GM12872 (cell line): ENCODE measurements at regions not wholly inside any gene's neighbourhood (a gene's known extent, or its start where the extent isn't known, plus 50 kb on each side); places are given as distances from the start of the nearest gene placed in this dataset.

Experiments
- CTCF ChIP-seq: IDR thresholded peaks from 3 replicates; pipeline ENCODE4 v1.5.1; 2011; ENCODE audit warnings: low read depth, mild to moderate bottlenecking, low read length, moderate library complexity; ENCODE audit not compliant: insufficient read depth

DNA sequence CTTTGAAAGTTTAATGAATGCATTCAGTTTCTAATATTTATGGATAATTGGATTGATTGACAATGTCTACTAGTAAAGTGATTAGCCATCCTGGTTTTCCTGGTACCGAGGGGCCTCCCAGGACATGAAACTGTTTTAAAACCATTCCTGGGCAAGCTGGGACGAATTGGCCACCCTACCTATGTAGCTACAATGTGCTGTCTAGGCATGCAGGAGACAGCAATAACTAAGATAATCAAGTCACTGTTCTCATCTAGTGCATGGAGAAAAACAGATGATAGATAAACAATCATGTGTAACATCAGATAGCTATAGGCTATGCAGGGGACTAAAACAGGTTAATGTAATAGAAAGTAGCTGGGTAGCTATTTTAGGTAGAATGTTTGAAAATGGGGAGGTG, 67.1 kb downstream of the PMAIP1 start:
- TF ChIP-seq CTCF, result no peak

DNA sequence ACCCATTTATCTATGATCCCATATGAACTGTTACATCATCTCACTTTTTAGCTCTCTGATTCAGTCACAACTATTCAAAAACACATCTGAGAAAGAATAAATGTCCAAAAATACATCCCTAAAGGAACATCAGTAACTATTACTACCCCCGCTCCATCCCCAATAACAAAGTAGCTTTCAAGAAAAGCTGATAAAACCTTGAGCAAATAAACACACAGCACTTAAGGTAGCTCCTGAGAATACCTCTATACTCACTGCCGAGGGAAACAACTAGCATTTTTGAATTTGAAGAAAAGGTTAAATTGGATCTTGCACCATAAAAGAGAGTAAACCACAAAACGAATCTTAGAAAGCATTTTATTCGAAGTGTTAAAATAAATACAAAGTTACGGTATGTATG, 63.4 kb downstream of the PMAIP1 start:
- no peak for TF ChIP-seq CTCF

DNA sequence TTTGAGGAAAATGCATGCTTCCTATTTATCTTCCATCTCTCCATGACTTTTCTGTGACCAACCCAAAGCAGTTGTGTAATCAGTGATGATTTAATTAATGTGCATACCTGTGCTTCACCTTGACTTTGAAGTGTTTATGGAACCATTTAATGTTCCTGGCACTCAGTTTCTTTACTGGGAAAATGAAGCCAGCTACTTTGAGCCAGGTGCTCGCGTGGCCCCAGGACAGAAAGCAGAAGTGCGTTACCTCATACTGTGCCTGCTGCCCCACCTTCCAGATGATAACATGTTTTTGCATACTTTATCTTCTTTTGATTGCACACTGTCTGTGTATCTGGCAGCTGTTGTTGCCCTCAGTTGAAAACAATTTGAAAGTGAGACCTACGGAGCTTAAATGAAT, 61.3 kb downstream of the PMAIP1 start:
- TF ChIP-seq CTCF, result no peak

- no peak for TF ChIP-seq CTCF
Observed at GRCh38 chr18:59960272-59960671, 60.5 kb downstream of the PMAIP1 start.

- TF ChIP-seq CTCF, result no peak
Observed at GRCh38 chr18:59959606-59960005, 59.8 kb downstream of the PMAIP1 start.

DNA sequence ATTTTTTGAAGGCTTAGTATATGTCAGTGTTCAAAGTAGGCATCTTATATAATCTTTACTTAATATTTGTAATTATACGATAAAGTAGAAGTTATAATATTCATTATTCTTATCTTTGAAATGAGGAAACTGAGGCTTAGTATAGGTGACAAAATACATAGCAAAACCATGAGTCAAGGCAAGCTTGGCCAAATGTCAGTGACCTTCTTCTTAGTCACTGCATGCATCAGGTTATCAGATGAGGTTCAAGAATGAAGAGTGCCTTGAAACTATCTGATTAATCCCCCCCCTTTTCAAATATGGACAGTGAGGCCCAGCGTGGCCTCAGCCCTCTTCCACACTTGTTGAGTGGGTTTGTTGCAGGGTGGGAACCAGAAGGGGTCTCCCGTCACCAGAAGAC, 59.3 kb downstream of the PMAIP1 start:
- no peak for TF ChIP-seq CTCF

GRCh38 chr18:59957957-59958356, 58.2 kb downstream of the PMAIP1 start:
- no peak for TF ChIP-seq CTCF

GRCh38 chr18:59954755-59955156, 55.0 kb downstream of the PMAIP1 start:
- TF ChIP-seq CTCF, result no peak
